ENCODE measurements at regions not wholly inside any gene's neighbourhood (a gene's known extent, or its start where the extent isn't known, plus 50 kb on each side); places are given as distances from the start of the nearest gene placed in this dataset.

DNA sequence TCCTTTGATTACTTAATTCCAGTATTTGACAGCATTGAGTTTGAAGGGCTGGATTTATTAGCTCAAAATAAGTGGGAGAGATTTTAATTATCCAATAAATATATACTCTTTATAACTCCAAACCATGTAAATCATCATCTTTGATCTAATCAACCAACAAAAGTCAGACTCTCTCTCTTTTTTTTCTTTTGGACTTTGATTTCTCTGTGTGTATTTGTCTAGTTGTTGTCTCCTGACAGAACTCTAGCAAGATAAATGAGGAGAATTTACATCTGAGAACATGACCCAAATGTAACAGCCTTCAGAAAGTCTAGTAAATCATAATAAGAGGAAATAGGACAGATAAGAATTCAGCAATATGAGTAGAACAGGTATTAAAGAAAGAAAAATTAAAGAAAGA, 567.1 kb downstream of the PPARGC1A start:
- Mint-ChIP-seq H3K36me3 (ENCODE audit: insufficient read depth) (no peaks in the 10 kb centered on the region), H3K27ac (no peak overlapping the region), H3K9me3 (ENCODE audit: low read depth) (peaks cover 4% of the 10 kb centered on the region), H3K4me3 (ENCODE audit: low read depth) (no peak overlapping the region), H3K4me1 (ENCODE audit: low read depth) (peaks cover 4% of the 10 kb centered on the region), H3K27me3 (no peaks in the 10 kb centered on the region)
- DNase-seq (ENCODE audit: low spot score, unreplicated experiment): no peak
- TF ChIP-seq, protein P1, sequence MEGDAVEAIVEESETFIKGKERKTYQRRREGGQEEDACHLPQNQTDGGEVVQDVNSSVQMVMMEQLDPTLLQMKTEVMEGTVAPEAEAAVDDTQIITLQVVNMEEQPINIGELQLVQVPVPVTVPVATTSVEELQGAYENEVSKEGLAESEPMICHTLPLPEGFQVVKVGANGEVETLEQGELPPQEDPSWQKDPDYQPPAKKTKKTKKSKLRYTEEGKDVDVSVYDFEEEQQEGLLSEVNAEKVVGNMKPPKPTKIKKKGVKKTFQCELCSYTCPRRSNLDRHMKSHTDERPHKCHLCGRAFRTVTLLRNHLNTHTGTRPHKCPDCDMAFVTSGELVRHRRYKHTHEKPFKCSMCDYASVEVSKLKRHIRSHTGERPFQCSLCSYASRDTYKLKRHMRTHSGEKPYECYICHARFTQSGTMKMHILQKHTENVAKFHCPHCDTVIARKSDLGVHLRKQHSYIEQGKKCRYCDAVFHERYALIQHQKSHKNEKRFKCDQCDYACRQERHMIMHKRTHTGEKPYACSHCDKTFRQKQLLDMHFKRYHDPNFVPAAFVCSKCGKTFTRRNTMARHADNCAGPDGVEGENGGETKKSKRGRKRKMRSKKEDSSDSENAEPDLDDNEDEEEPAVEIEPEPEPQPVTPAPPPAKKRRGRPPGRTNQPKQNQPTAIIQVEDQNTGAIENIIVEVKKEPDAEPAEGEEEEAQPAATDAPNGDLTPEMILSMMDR (IDR thresholded peaks at IDR 0.05; ENCODE audit: unreplicated experiment): no peak

DNA sequence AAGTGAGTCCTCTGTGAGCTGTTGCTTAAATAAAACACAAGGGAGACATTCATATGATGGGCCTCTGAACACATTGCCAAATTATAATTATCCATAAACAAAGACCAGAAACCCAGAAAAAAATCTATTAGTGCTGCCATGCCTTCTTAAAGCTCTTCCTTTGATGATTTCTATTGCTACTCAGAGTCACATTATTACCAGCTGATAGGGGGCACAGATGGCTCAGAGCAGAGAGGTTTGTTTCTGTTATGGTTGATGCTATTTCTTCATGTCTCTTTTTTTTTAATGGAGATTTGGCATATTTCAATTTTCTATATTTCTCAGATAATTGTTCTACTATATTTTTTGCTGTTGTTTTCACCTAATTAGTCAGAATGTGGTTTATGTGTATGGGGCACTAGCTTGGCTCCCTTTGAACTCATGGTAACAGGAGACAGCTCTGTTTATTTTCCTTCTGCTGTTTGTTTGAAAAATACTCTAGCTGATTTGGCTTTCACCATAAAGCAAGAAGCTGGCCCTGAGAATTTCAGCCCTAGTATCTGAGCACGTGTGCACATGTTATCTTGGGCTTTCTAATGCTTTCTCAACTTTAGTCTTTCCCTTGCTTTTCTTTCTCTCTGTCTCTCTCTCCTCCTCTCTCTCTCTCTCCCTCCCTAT, 568.8 kb downstream of the PPARGC1A start:
- no peaks in the 10 kb centered on the region for H3K36me3 Mint-ChIP-seq (ENCODE audit: insufficient read depth)
- no peaks in the 10 kb centered on the region for H3K27me3 Mint-ChIP-seq

DNA sequence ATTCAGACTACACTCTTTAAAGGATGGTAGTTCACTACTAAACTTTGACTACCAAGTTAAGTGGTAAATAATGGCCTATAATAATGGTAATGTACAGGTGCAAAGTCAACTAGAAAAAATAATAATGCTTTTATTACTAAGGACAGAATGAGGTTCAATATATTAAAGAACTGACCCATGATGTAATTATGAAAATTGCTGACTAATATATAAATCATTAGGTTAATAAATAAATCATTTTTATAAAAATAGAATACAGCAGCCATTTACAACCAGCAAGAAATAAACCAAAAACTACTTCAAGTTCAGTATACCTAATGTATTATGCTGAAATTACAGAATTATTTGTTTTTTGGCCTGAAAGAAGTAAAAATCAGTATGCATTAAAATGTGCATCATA, 577.2 kb downstream of the PPARGC1A start:
- no peak overlapping the region for H3K4me3 Mint-ChIP-seq (ENCODE audit: low read depth)
- H3K36me3 Mint-ChIP-seq (ENCODE audit: insufficient read depth): no peaks in the 10 kb centered on the region
- no peak overlapping the region for H3K27ac Mint-ChIP-seq
- H3K4me1 Mint-ChIP-seq (ENCODE audit: low read depth): peaks cover 2% of the 10 kb centered on the region
- H3K27me3 Mint-ChIP-seq: no peaks in the 10 kb centered on the region
- TF ChIP-seq, protein P1 (IDR thresholded peaks at IDR 0.05; ENCODE audit: unreplicated experiment): no peak
- H3K9me3 Mint-ChIP-seq (ENCODE audit: low read depth): no peaks in the 10 kb centered on the region
- no peak for DNase-seq (ENCODE audit: low spot score, unreplicated experiment)

More for the DNA sequence above, 568.8 kb downstream of the PPARGC1A start:
- no peak for DNase-seq (ENCODE audit: low spot score, unreplicated experiment)
- Mint-ChIP-seq H3K9me3 (ENCODE audit: low read depth) (peaks cover 2% of the 10 kb centered on the region), H3K4me3 (ENCODE audit: low read depth) (no peak overlapping the region), H3K27ac (no peak overlapping the region), H3K4me1 (ENCODE audit: low read depth) (peaks cover 4% of the 10 kb centered on the region)
- TF ChIP-seq, protein P1 (IDR thresholded peaks at IDR 0.05; ENCODE audit: unreplicated experiment): no peak

DNA sequence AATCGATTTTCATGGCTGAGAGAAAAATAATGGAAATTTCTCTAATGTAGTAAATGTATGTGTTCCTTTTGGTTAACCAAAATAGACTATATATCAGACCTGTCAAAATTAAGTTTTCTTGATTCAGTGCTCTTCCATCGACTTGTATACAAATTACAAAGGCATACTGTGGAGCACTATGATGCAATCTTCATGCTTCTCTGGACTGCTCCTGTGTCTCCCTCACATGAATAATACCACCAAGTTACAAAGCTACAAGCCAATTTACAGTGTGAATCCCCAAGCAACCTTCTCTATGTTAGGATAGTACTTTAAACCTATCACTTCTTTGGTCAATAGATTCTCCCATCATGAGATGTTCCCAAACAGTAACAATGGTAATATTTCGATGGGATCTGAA, 577.9 kb downstream of the PPARGC1A start:
- no peaks in the 10 kb centered on the region for H3K9me3 Mint-ChIP-seq (ENCODE audit: low read depth)

DNA sequence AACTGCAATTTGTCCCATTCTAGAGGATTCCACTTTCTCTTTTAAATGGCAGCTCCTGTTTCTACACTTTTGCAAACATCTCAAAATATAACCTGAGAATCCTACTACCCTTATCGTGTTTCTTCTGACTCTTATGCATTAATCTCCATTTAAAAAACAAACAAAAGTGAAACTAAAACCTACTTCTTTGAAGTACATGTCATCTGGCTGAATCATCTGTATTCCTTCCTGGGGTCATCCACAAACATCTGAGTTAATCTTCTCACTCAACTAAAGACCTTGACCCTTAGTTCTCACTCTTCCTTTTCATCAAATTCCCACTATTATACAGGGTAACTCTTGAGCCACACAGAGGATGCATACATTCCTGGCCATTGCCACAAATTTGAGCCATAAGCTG, 584.8 kb downstream of the PPARGC1A start:
- Mint-ChIP-seq H3K4me1 (ENCODE audit: low read depth) (no peaks in the 10 kb centered on the region), H3K9me3 (ENCODE audit: low read depth) (no peaks in the 10 kb centered on the region), H3K36me3 (ENCODE audit: insufficient read depth) (no peaks in the 10 kb centered on the region), H3K27ac (no peak overlapping the region), H3K27me3 (no peaks in the 10 kb centered on the region), H3K4me3 (ENCODE audit: low read depth) (no peak overlapping the region)
- TF ChIP-seq, protein P1 (IDR thresholded peaks at IDR 0.05; ENCODE audit: unreplicated experiment): no peak
- DNase-seq (ENCODE audit: low spot score, unreplicated experiment): no peak

More for the DNA sequence above, 577.9 kb downstream of the PPARGC1A start:
- Mint-ChIP-seq H3K4me1 (ENCODE audit: low read depth) (peaks cover 2% of the 10 kb centered on the region), H3K27ac (no peak overlapping the region), H3K36me3 (ENCODE audit: insufficient read depth) (no peaks in the 10 kb centered on the region), H3K4me3 (ENCODE audit: low read depth) (no peak overlapping the region), H3K27me3 (no peaks in the 10 kb centered on the region)
- TF ChIP-seq, protein P1 (IDR thresholded peaks at IDR 0.05; ENCODE audit: unreplicated experiment): no peak
- DNase-seq (ENCODE audit: low spot score, unreplicated experiment): no peak

Measured in progenitor cell of endocrine pancreas (in vitro differentiated cells).